ENCODE measurements at regions not wholly inside any gene's neighbourhood (a gene's known extent, or its start where the extent isn't known, plus 50 kb on each side); places are given as distances from the start of the nearest gene placed in this dataset.

DNA sequence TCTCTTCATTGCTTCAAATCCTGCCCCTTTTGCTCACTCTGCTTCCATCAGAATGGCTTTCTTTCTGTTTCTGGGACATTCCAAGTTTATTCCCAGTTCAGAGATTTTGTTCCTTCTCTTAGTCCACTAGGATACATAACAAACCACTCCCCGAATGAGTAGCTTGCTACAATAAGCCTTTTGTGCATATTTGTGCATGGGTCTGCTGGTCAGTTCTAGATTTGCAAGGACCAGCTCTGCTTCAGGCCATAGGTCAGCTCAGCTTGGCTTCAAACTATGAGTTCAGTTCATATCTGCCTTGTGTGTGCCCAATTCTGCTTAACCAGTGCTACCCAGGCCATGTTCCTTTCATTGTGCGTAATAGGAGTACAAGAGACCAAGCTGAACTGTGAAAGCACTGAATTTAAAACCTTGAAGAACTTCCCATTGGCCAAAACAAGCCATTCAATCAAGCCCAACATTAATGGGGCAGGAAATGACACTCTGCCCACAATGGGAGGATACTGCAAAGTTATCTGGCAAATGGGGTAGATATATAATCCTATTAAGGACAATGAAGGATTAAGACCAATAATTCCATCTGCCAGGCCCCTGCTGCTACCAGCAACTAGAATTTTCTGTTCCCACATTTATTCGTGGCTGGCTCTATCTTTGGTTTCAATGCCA is 328.8 kb downstream of the PRELID2 start:
- no peaks in the 10 kb centered on the region for H3K27me3 ChIP-seq (ENCODE audit: low read depth, low read length)
- H3K4me1 ChIP-seq (ENCODE audit: control insufficient read depth in 1 of 2, insufficient read depth in 2 of 2, low read length in 2 of 2), result peaks cover 5 to 12% of the 10 kb centered on the region in 2 donors
- no peaks in the 10 kb centered on the region for H3K36me3 ChIP-seq (ENCODE audit: control insufficient read depth in 1 of 2, insufficient read depth in 2 of 2, low read length in 2 of 2)
- no peak overlapping the region for H3K27ac ChIP-seq (ENCODE audit: low read length)
- H3K9me3 ChIP-seq (ENCODE audit: control insufficient read depth in 1 of 2, low read length in 2 of 2), result no peaks in the 10 kb centered on the region
- no peak overlapping the region for H3K4me3 ChIP-seq (ENCODE audit: low read depth in 1 of 2, low read length in 2 of 2)

- no peaks in the 10 kb centered on the region for H3K9me3 ChIP-seq (ENCODE audit: control insufficient read depth in 1 of 2, low read length in 2 of 2)
- H3K4me3 ChIP-seq (ENCODE audit: low read depth in 1 of 2, low read length in 2 of 2), result no peak overlapping the region
- no peaks in the 10 kb centered on the region for H3K36me3 ChIP-seq (ENCODE audit: control insufficient read depth in 1 of 2, insufficient read depth in 2 of 2, low read length in 2 of 2)
- H3K27me3 ChIP-seq (ENCODE audit: low read depth, low read length), result no peaks in the 10 kb centered on the region
- H3K4me1 ChIP-seq (ENCODE audit: control insufficient read depth in 1 of 2, insufficient read depth in 2 of 2, low read length in 2 of 2), result no peaks in the 10 kb centered on the region
- H3K27ac ChIP-seq (ENCODE audit: low read length), result no peak overlapping the region
Measured at GRCh38 chr5:145502906-145503305, 332.2 kb downstream of the PRELID2 start.

GRCh38 chr5:145500710-145501109 is 334.4 kb downstream of the PRELID2 start:
- Histone ChIP-seq H3K4me3 (ENCODE audit: low read depth in 1 of 2, low read length in 2 of 2) (no peak overlapping the region), H3K27me3 (ENCODE audit: low read depth, low read length) (no peaks in the 10 kb centered on the region), H3K36me3 (ENCODE audit: control insufficient read depth in 1 of 2, insufficient read depth in 2 of 2, low read length in 2 of 2) (no peaks in the 10 kb centered on the region), H3K9me3 (ENCODE audit: control insufficient read depth in 1 of 2, low read length in 2 of 2) (no peaks in the 10 kb centered on the region), H3K27ac (ENCODE audit: low read length) (no peak overlapping the region), H3K4me1 (ENCODE audit: control insufficient read depth in 1 of 2, insufficient read depth in 2 of 2, low read length in 2 of 2) (no peaks in the 10 kb centered on the region)

DNA sequence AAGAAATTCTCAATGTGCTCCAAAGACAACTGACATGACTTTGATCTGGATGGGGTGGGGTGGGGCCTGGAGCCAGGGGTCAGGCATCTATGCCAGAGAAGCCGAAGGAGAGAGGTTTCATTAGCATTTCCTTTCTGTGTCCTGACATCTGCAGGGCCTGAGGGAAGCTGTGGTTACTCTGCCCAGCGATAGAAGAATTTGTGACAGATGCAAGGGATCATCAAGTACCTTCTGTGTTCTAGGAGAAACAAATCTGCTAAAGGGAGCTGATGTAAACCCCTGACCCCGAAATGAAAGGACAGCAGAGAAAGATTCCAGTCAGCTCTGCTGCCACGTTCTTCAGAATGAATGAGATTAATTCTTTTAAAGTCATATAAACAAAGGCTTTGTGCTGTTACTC is 335.7 kb downstream of the PRELID2 start:
- H3K9me3 ChIP-seq (ENCODE audit: control insufficient read depth in 1 of 2, low read length in 2 of 2), result no peaks in the 10 kb centered on the region
- H3K27me3 ChIP-seq (ENCODE audit: low read depth, low read length), result no peaks in the 10 kb centered on the region
- no peaks in the 10 kb centered on the region for H3K4me1 ChIP-seq (ENCODE audit: control insufficient read depth in 1 of 2, insufficient read depth in 2 of 2, low read length in 2 of 2)
- no peak overlapping the region for H3K4me3 ChIP-seq (ENCODE audit: low read depth in 1 of 2, low read length in 2 of 2)
- no peaks in the 10 kb centered on the region for H3K36me3 ChIP-seq (ENCODE audit: control insufficient read depth in 1 of 2, insufficient read depth in 2 of 2, low read length in 2 of 2)
- H3K27ac ChIP-seq (ENCODE audit: low read length), result no peak overlapping the region

- Histone ChIP-seq H3K4me1 (ENCODE audit: control insufficient read depth in 1 of 2, insufficient read depth in 2 of 2, low read length in 2 of 2) (no peaks in the 10 kb centered on the region), H3K9me3 (ENCODE audit: control insufficient read depth in 1 of 2, low read length in 2 of 2) (no peaks in the 10 kb centered on the region), H3K4me3 (ENCODE audit: low read depth in 1 of 2, low read length in 2 of 2) (no peak overlapping the region), H3K36me3 (ENCODE audit: control insufficient read depth in 1 of 2, insufficient read depth in 2 of 2, low read length in 2 of 2) (no peaks in the 10 kb centered on the region), H3K27ac (ENCODE audit: low read length) (no peak overlapping the region), H3K27me3 (ENCODE audit: low read depth, low read length) (no peaks in the 10 kb centered on the region)
Measured at GRCh38 chr5:145497052-145497451, 338.1 kb downstream of the PRELID2 start.

DNA sequence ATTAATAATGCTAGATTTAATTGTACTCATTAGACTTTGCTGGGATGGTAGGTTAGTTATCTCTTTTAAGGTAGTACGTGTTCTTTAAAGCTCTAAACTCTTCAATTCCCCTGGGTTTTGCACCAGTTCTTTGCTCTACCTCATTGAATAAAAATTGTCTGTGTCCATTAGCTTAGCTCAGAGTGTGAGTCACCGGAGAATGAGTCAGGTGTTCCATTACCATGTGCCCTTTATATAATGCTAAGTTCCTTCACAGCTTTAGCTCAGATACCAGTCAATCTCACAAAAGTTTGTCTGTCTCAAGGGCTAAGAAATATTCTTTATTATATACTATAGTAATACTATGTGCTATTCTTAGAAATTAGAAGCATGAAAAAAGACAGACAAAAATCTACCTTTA is 339.4 kb downstream of the PRELID2 start:
- Histone ChIP-seq H3K4me3 (ENCODE audit: low read depth in 1 of 2, low read length in 2 of 2) (no peak overlapping the region), H3K4me1 (ENCODE audit: control insufficient read depth in 1 of 2, insufficient read depth in 2 of 2, low read length in 2 of 2) (no peaks in the 10 kb centered on the region), H3K36me3 (ENCODE audit: control insufficient read depth in 1 of 2, insufficient read depth in 2 of 2, low read length in 2 of 2) (no peaks in the 10 kb centered on the region), H3K27ac (ENCODE audit: low read length) (no peak overlapping the region), H3K27me3 (ENCODE audit: low read depth, low read length) (no peaks in the 10 kb centered on the region), H3K9me3 (ENCODE audit: control insufficient read depth in 1 of 2, low read length in 2 of 2) (no peaks in the 10 kb centered on the region)

DNA sequence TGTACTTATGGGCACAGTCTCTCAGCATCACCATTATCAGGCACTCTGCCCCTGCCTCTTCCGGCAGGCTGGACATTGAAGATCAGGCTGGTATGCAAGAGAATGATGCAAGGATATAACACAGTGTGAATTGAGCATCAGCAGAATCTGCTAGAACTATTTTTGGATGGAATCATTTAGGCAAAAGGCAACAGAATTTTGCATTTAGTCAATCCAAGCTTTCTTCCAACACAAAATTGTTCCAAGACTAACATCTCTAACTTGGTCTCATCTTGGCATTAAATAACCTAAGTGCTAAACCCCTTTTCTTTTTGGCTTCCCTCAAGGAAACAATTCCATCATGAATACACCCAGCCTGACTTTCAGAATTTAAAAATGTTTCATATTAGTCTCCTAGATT is 339.9 kb downstream of the PRELID2 start:
- no peak overlapping the region for H3K4me3 ChIP-seq (ENCODE audit: low read depth in 1 of 2, low read length in 2 of 2)
- H3K27me3 ChIP-seq (ENCODE audit: low read depth, low read length), result no peaks in the 10 kb centered on the region
- no peaks in the 10 kb centered on the region for H3K36me3 ChIP-seq (ENCODE audit: control insufficient read depth in 1 of 2, insufficient read depth in 2 of 2, low read length in 2 of 2)
- no peak overlapping the region for H3K27ac ChIP-seq (ENCODE audit: low read length)
- no peaks in the 10 kb centered on the region for H3K9me3 ChIP-seq (ENCODE audit: control insufficient read depth in 1 of 2, low read length in 2 of 2)
- H3K4me1 ChIP-seq (ENCODE audit: control insufficient read depth in 1 of 2, insufficient read depth in 2 of 2, low read length in 2 of 2), result no peaks in the 10 kb centered on the region

GRCh38 chr5:145493435-145493834 is 341.7 kb downstream of the PRELID2 start:
- Histone ChIP-seq H3K36me3 (ENCODE audit: control insufficient read depth in 1 of 2, insufficient read depth in 2 of 2, low read length in 2 of 2) (no peaks in the 10 kb centered on the region), H3K27ac (ENCODE audit: low read length) (no peak overlapping the region), H3K27me3 (ENCODE audit: low read depth, low read length) (no peaks in the 10 kb centered on the region), H3K4me3 (ENCODE audit: low read depth in 1 of 2, low read length in 2 of 2) (no peak overlapping the region), H3K4me1 (ENCODE audit: control insufficient read depth in 1 of 2, insufficient read depth in 2 of 2, low read length in 2 of 2) (no peaks in the 10 kb centered on the region), H3K9me3 (ENCODE audit: control insufficient read depth in 1 of 2, low read length in 2 of 2) (no peaks in the 10 kb centered on the region)

GRCh38 chr5:145489516-145489915 is 345.6 kb downstream of the PRELID2 start:
- Histone ChIP-seq H3K36me3 (ENCODE audit: control insufficient read depth in 1 of 2, insufficient read depth in 2 of 2, low read length in 2 of 2) (no peaks in the 10 kb centered on the region), H3K27me3 (ENCODE audit: low read depth, low read length) (no peaks in the 10 kb centered on the region), H3K27ac (ENCODE audit: low read length) (no peak overlapping the region), H3K4me3 (ENCODE audit: low read depth in 1 of 2, low read length in 2 of 2) (no peak overlapping the region), H3K9me3 (ENCODE audit: control insufficient read depth in 1 of 2, low read length in 2 of 2) (no peaks in the 10 kb centered on the region), H3K4me1 (ENCODE audit: control insufficient read depth in 1 of 2, insufficient read depth in 2 of 2, low read length in 2 of 2) (no peaks in the 10 kb centered on the region)

DNA sequence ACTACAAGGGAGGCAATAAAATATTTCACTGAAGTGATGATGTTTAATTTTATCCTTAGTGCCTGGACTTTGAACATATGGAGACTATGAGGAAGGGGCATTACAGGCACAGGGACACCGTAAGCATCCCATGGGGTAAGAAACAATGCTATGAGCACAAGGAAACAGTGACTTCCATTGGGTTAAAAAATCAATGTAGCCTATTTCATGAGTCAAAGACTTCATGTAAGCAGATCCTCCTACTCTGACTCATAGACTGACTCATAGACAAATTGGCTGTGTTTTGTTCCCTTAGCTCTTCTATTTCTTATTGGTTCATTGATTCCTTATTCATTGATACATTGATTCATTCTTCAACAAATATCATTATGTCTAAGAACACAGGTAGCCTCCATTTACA is 351.0 kb downstream of the PRELID2 start:
- Histone ChIP-seq H3K27me3 (ENCODE audit: low read depth, low read length) (no peaks in the 10 kb centered on the region), H3K27ac (ENCODE audit: low read length) (no peak overlapping the region), H3K4me3 (ENCODE audit: low read depth in 1 of 2, low read length in 2 of 2) (no peak overlapping the region), H3K4me1 (ENCODE audit: control insufficient read depth in 1 of 2, insufficient read depth in 2 of 2, low read length in 2 of 2) (no peaks in the 10 kb centered on the region), H3K9me3 (ENCODE audit: control insufficient read depth in 1 of 2, low read length in 2 of 2) (no peaks in the 10 kb centered on the region), H3K36me3 (ENCODE audit: control insufficient read depth in 1 of 2, insufficient read depth in 2 of 2, low read length in 2 of 2) (no peaks in the 10 kb centered on the region)

DNA sequence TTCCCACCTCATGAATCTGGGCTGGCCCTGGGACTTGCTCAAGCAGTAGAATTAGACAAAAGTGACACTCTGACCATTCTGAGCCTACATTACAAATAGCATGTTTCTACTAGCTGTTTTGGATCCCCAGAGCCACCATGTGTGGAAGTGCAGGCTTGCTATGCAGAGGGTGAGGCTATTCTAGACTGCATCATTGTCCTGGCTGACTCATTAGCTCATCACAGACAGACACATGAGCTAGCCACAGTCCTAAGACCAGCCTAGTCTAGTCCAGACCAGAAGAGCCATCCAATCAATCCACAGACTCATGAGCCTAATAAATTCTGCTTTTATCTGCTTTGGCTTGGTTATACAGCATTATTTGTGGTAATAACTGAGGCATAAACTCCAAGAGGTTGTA is 351.9 kb downstream of the PRELID2 start:
- Histone ChIP-seq H3K27ac (ENCODE audit: low read length) (no peak overlapping the region), H3K4me3 (ENCODE audit: low read depth in 1 of 2, low read length in 2 of 2) (no peak overlapping the region), H3K27me3 (ENCODE audit: low read depth, low read length) (no peaks in the 10 kb centered on the region), H3K36me3 (ENCODE audit: control insufficient read depth in 1 of 2, insufficient read depth in 2 of 2, low read length in 2 of 2) (no peaks in the 10 kb centered on the region), H3K9me3 (ENCODE audit: control insufficient read depth in 1 of 2, low read length in 2 of 2) (no peaks in the 10 kb centered on the region), H3K4me1 (ENCODE audit: control insufficient read depth in 1 of 2, insufficient read depth in 2 of 2, low read length in 2 of 2) (no peaks in the 10 kb centered on the region)

DNA sequence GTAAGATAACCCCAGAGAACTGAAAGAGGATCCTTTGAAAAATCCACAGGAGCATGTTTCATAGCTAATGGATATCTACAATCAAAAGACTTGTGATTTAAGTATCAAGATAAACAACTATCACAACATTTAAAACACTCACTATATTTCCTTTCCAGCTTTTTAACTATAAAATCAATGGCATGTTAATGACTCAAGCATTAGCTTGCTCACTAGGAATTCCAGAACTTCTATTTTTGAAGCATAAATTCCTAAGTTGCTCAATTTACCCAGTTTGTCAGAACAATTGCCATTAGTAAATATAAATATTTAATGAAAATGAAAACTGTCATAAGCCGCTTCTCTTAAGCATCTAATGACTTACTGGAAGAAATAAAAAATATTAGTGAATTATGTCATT is 355.3 kb downstream of the PRELID2 start:
- Histone ChIP-seq H3K36me3 (ENCODE audit: control insufficient read depth in 1 of 2, insufficient read depth in 2 of 2, low read length in 2 of 2) (no peaks in the 10 kb centered on the region), H3K27ac (ENCODE audit: low read length) (no peak overlapping the region), H3K9me3 (ENCODE audit: control insufficient read depth in 1 of 2, low read length in 2 of 2) (no peaks in the 10 kb centered on the region), H3K4me3 (ENCODE audit: low read depth in 1 of 2, low read length in 2 of 2) (no peak overlapping the region), H3K4me1 (ENCODE audit: control insufficient read depth in 1 of 2, insufficient read depth in 2 of 2, low read length in 2 of 2) (no peaks in the 10 kb centered on the region), H3K27me3 (ENCODE audit: low read depth, low read length) (no peaks in the 10 kb centered on the region)

All from muscle layer of duodenum (tissue), 2 donors.